Caco-2 (cell line): ENCODE measurements at regions not wholly inside any gene's neighbourhood (a gene's known extent, or its start where the extent isn't known, plus 50 kb on each side); places are given as distances from the start of the nearest gene placed in this dataset.

Experiments
- BruUV-seq: library from RNA; stranded (reverse); fragments of 400-500 nt; replicated peaks from 2 replicates; lab custom pipeline; 2021; lab: Mats Ljungman, UMichigan
- CTCF ChIA-PET: fragments of 300-600 bp; sonication (Branson Sonifier 250); formaldehyde crosslinking; loops from one replicate; lab custom pipeline; 2022; ENCODE audit warnings: antibody characterized with exemption; lab: Charles Lee
- POLR2A ChIA-PET: fragments of 300-600 bp; sonication (Branson Sonifier 250); formaldehyde crosslinking; loops from one replicate; lab custom pipeline; 2022; ENCODE audit warnings: antibody characterized with exemption; lab: Charles Lee
- DNase-seq, 2 experiments: peaks; one replicate each; pipeline versions ENCODE4 v3.0.0 to v3.0.0-alpha.2; 2020 to 2022
- H3K27me3 ChIP-seq: replicated peaks from 2 replicates; pipeline ENCODE4 v1.6.0; 2011; ENCODE audit warnings: low read length; ENCODE audit not compliant: control insufficient read depth, insufficient read depth
- H3K36me3 ChIP-seq: 2 replicates; pipeline ENCODE4 v1.5.1; 2011; ENCODE audit warnings: low read length; ENCODE audit not compliant: control insufficient read depth, insufficient read depth
- H3K4me1 ChIP-seq: fragments of 250-450 bp; sonication (Bioruptor Pico); 2 replicates; pipeline ENCODE4 v1.5.1; 2020; ENCODE audit warnings: mild to moderate bottlenecking
- H3K4me3 ChIP-seq: 2 replicates; pipeline ENCODE4 v1.5.1; 2011; ENCODE audit warnings: low read depth, mild to moderate bottlenecking, control low read depth, low read length
- H3K9me3 ChIP-seq: fragments of 250-450 bp; sonication (Bioruptor Pico); 2 replicates; pipeline ENCODE4 v1.5.1; 2020; ENCODE audit warnings: mild to moderate bottlenecking, moderate library complexity
- H3K27ac Mint-ChIP-seq: one replicate; pipeline ENCODE4 v1.8.0; 2022; ENCODE audit warnings: mixed read lengths; ENCODE audit not compliant: unreplicated experiment
- H3K27me3 Mint-ChIP-seq: one replicate; pipeline ENCODE4 v1.8.0; 2022; ENCODE audit warnings: mixed read lengths; ENCODE audit not compliant: insufficient read depth, unreplicated experiment
- H3K36me3 Mint-ChIP-seq: one replicate; pipeline ENCODE4 v1.8.0; 2022; ENCODE audit warnings: mild to moderate bottlenecking, mixed read lengths; ENCODE audit not compliant: insufficient read depth, unreplicated experiment
- H3K4me1 Mint-ChIP-seq: one replicate; pipeline ENCODE4 v1.8.0; 2022; ENCODE audit warnings: low read depth, mixed read lengths; ENCODE audit not compliant: unreplicated experiment
- H3K4me3 Mint-ChIP-seq: one replicate; pipeline ENCODE4 v1.8.0; 2022; ENCODE audit warnings: mild to moderate bottlenecking, moderate library complexity, mixed read lengths; ENCODE audit not compliant: unreplicated experiment
- H3K9me3 Mint-ChIP-seq: one replicate; pipeline ENCODE4 v1.8.0; 2022; ENCODE audit warnings: mixed read lengths; ENCODE audit not compliant: unreplicated experiment
- intact Hi-C: fragments of 100-400 bp; cut with micrococcal nuclease; formaldehyde crosslinking; loops from one replicate; pipeline ENCODE4 v1.10.0; 2022; ENCODE audit not compliant: unreplicated experiment
- TF ChIP-seq, protein P1 (sequence below), 2 experiments: fragments of 200-600 bp in 1 of 2; IDR thresholded peaks; 1 replicate in 1 of 2; 2 replicates in 1 of 2; pipeline versions ENCODE4 v1.5.1 to v1.8.0; 2011 to 2022; ENCODE audit warnings: antibody characterized with exemption in 1 of 2, control low read depth in 1 of 2, inconsistent platforms in 1 of 2, low read depth in 1 of 2, low read length in 1 of 2, mild to moderate bottlenecking in 1 of 2, moderate library complexity in 1 of 2; ENCODE audit not compliant: insufficient read depth in 1 of 2, severe bottlenecking in 1 of 2, unreplicated experiment in 1 of 2

DNA sequence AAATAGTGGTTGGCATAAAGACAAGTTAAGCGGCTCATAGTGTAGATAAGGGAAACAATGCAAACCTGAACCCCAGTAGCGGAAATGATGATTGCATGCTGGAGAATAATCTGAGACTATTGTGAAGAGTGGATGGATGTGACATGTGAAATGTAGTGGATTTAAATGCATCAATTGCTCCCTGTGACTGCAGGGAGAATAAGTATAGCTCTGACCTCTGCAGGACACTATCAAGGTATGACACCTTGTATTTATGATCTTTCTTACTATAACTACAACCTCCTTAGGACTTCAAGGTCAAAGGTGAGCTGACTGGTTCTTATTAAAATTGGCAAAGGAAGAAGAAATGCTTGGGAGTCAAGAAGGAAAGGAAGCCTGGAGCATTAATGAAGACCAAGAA, 285.6 kb downstream of the GRIN2B start:
- intact Hi-C loops, result no loop called here
- Histone ChIP-seq H3K36me3 (no peaks in the 10 kb centered on the region), H3K4me3 (no peak overlapping the region), H3K27me3 (no peaks in the 10 kb centered on the region), H3K9me3 (no peaks in the 10 kb centered on the region), H3K4me1 (no peaks in the 10 kb centered on the region)
- H3K27ac Mint-ChIP-seq, result no peak overlapping the region
- no peaks in the 10 kb centered on the region for H3K36me3 Mint-ChIP-seq
- POLR2A ChIA-PET, result no interaction called here
- no TSS peak for BruUV-seq
- CTCF ChIA-PET, result no interaction called here
- no peaks in the 10 kb centered on the region for H3K4me1 Mint-ChIP-seq
- TF ChIP-seq, protein P1, sequence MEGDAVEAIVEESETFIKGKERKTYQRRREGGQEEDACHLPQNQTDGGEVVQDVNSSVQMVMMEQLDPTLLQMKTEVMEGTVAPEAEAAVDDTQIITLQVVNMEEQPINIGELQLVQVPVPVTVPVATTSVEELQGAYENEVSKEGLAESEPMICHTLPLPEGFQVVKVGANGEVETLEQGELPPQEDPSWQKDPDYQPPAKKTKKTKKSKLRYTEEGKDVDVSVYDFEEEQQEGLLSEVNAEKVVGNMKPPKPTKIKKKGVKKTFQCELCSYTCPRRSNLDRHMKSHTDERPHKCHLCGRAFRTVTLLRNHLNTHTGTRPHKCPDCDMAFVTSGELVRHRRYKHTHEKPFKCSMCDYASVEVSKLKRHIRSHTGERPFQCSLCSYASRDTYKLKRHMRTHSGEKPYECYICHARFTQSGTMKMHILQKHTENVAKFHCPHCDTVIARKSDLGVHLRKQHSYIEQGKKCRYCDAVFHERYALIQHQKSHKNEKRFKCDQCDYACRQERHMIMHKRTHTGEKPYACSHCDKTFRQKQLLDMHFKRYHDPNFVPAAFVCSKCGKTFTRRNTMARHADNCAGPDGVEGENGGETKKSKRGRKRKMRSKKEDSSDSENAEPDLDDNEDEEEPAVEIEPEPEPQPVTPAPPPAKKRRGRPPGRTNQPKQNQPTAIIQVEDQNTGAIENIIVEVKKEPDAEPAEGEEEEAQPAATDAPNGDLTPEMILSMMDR (IDR thresholded peaks at IDR 0.05; ENCODE audit: insufficient read depth in 1 of 2, low read depth in 1 of 2, low read length in 1 of 2, severe bottlenecking in 1 of 2, unreplicated experiment in 1 of 2), result no peak
- H3K9me3 Mint-ChIP-seq, result peaks cover 11% of the 10 kb centered on the region
- no peaks in the 10 kb centered on the region for H3K27me3 Mint-ChIP-seq
- no peak for DNase-seq
- no peak overlapping the region for H3K4me3 Mint-ChIP-seq

- TF ChIP-seq, protein P1 (IDR thresholded peaks at IDR 0.05; ENCODE audit: insufficient read depth in 1 of 2, low read depth in 1 of 2, low read length in 1 of 2, severe bottlenecking in 1 of 2, unreplicated experiment in 1 of 2), result no peak
- Mint-ChIP-seq H3K27me3 (peaks cover 2% of the 10 kb centered on the region), H3K9me3 (peaks cover 21% of the 10 kb centered on the region), H3K27ac (no peak overlapping the region), H3K36me3 (no peaks in the 10 kb centered on the region), H3K4me3 (no peak overlapping the region), H3K4me1 (no peaks in the 10 kb centered on the region)
- BruUV-seq, result no TSS peak
- H3K27me3 ChIP-seq, result no peaks in the 10 kb centered on the region
- ChIA-PET CTCF (no interaction called here), POLR2A (no interaction called here)
- H3K36me3 ChIP-seq, result no peaks in the 10 kb centered on the region
- H3K4me1 ChIP-seq, result no peaks in the 10 kb centered on the region
- no peak for DNase-seq
- intact Hi-C loops, result no loop called here
- H3K9me3 ChIP-seq, result no peaks in the 10 kb centered on the region
- no peak overlapping the region for H3K4me3 ChIP-seq
Observed at GRCh38 chr12:13692332-13692731, 289.1 kb downstream of the GRIN2B start.

DNA sequence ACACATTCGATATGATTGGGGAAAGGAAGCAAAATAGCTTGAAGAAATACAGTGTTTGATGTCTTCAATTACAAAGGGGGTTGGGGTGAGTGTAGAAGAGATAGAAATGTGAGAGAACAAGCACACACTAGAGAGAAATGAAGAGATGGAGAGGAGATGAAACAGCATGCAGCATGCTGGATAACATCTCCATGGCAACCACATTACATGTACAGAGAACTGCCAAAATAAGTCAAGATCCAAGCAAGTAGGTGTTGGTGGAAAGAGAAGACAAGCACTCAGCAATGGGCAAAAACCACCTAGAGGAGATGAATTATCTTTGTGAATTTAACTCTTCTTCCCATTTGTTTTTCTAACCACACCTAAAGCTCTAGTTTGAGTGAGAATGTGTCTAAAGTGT, 289.8 kb downstream of the GRIN2B start:
- CTCF ChIA-PET, result no interaction called here
- Histone ChIP-seq H3K27me3 (no peaks in the 10 kb centered on the region), H3K36me3 (no peaks in the 10 kb centered on the region), H3K4me3 (no peak overlapping the region), H3K4me1 (no peaks in the 10 kb centered on the region), H3K9me3 (no peaks in the 10 kb centered on the region)
- intact Hi-C loops, result no loop called here
- no TSS peak for BruUV-seq
- no peak for DNase-seq
- Mint-ChIP-seq H3K27me3 (peaks cover 2% of the 10 kb centered on the region), H3K27ac (no peak overlapping the region), H3K36me3 (no peaks in the 10 kb centered on the region), H3K9me3 (peaks cover 21% of the 10 kb centered on the region), H3K4me1 (no peaks in the 10 kb centered on the region), H3K4me3 (no peak overlapping the region)
- TF ChIP-seq, protein P1 (IDR thresholded peaks at IDR 0.05; ENCODE audit: insufficient read depth in 1 of 2, low read depth in 1 of 2, low read length in 1 of 2, severe bottlenecking in 1 of 2, unreplicated experiment in 1 of 2), result no peak
- POLR2A ChIA-PET, result no interaction called here
